ENCODE measurements at regions not wholly inside any gene's neighbourhood (a gene's known extent, or its start where the extent isn't known, plus 50 kb on each side); places are given as distances from the start of the nearest gene placed in this dataset.

GRCh38 chr4:186982160-186982559 is 258.5 kb upstream of the FAT1 start:
- no peak for DNase-seq (ENCODE audit: low read depth, low spot score)
- no peak overlapping the region for H2AFZ ChIP-seq (ENCODE audit: control insufficient read depth, low read length)
- H3K27me3 ChIP-seq (ENCODE audit: control insufficient read depth, extremely low read depth, insufficient read depth, low read length) = no peaks in the 10 kb centered on the region
- H3K27ac ChIP-seq (ENCODE audit: control insufficient read depth, insufficient read depth, low read length) = no peak overlapping the region
- H3K36me3 ChIP-seq (ENCODE audit: control insufficient read depth in 2 of 2, extremely low read depth in 1 of 2, insufficient read depth in 2 of 2, low read length in 2 of 2) = no peaks in the 10 kb centered on the region
- no peaks in the 10 kb centered on the region for H3K9me1 ChIP-seq (ENCODE audit: control insufficient read depth, extremely low read depth, insufficient read depth, low read length)
- no peaks in the 10 kb centered on the region for H4K20me1 ChIP-seq (ENCODE audit: control insufficient read depth, extremely low read depth, insufficient read depth, low read length)
- no peak overlapping the region for H3K4me2 ChIP-seq (ENCODE audit: control insufficient read depth, extremely low read depth, insufficient read depth, low read depth, low read length)
- H3K9ac ChIP-seq (ENCODE audit: control insufficient read depth, extremely low read depth, insufficient read depth, low read length) = no peak overlapping the region
- dilution Hi-C loops (cut with MboI; ENCODE audit: extremely low pct_ligation_motif_present, low sequenced_read_pairs) = no loop called here
- no peaks in the 10 kb centered on the region for H3K9me3 ChIP-seq (ENCODE audit: control insufficient read depth, low read depth, low read length)
- no peak for TF ChIP-seq CTCF (optimal IDR thresholded peaks at IDR 0.05 in 1 of 3, IDR thresholded peaks at IDR 0.05 in 1 of 3, conservative IDR thresholded peaks at IDR 0.05 in 1 of 3; ENCODE audit: extremely low read depth in 1 of 3, insufficient read depth in 2 of 3, low read length in 3 of 3)
- TF ChIP-seq EZH2 (IDR thresholded peaks at IDR 0.05; ENCODE audit: low read length) = no peak
- no peaks in the 10 kb centered on the region for H3K4me1 ChIP-seq (ENCODE audit: control insufficient read depth, extremely low read depth, insufficient read depth, low read length)
- FAIRE-seq = no peak
- no peaks in the 10 kb centered on the region for H3K79me2 ChIP-seq (ENCODE audit: control insufficient read depth, insufficient read depth, low read length)
- no peak overlapping the region for H3K4me3 ChIP-seq (ENCODE audit: control insufficient read depth in 2 of 3, extremely low read depth in 1 of 3, insufficient read depth in 2 of 3, low read depth in 1 of 3, low read length in 3 of 3)

GRCh38 chr4:186984105-186984644 is 260.5 kb upstream of the FAT1 start:
- Histone ChIP-seq H3K9me3 (ENCODE audit: control insufficient read depth, low read depth, low read length) (no peaks in the 10 kb centered on the region), H3K9me1 (ENCODE audit: control insufficient read depth, extremely low read depth, insufficient read depth, low read length) (no peaks in the 10 kb centered on the region), H3K27ac (ENCODE audit: control insufficient read depth, insufficient read depth, low read length) (no peak overlapping the region), H3K9ac (ENCODE audit: control insufficient read depth, extremely low read depth, insufficient read depth, low read length) (no peak overlapping the region), H3K4me2 (ENCODE audit: control insufficient read depth, extremely low read depth, insufficient read depth, low read depth, low read length) (no peak overlapping the region), H3K4me3 (ENCODE audit: control insufficient read depth in 2 of 3, extremely low read depth in 1 of 3, insufficient read depth in 2 of 3, low read depth in 1 of 3, low read length in 3 of 3) (no peak overlapping the region), H3K4me1 (ENCODE audit: control insufficient read depth, extremely low read depth, insufficient read depth, low read length) (no peaks in the 10 kb centered on the region), H4K20me1 (ENCODE audit: control insufficient read depth, extremely low read depth, insufficient read depth, low read length) (no peaks in the 10 kb centered on the region), H3K27me3 (ENCODE audit: control insufficient read depth, extremely low read depth, insufficient read depth, low read length) (no peaks in the 10 kb centered on the region), H3K36me3 (ENCODE audit: control insufficient read depth in 2 of 2, extremely low read depth in 1 of 2, insufficient read depth in 2 of 2, low read length in 2 of 2) (no peaks in the 10 kb centered on the region), H2AFZ (ENCODE audit: control insufficient read depth, low read length) (no peak overlapping the region), H3K79me2 (ENCODE audit: control insufficient read depth, insufficient read depth, low read length) (no peaks in the 10 kb centered on the region)
- FAIRE-seq = no peak
- dilution Hi-C loops (cut with MboI; ENCODE audit: extremely low pct_ligation_motif_present, low sequenced_read_pairs) = no loop called here
- TF ChIP-seq EZH2 (IDR thresholded peaks at IDR 0.05; ENCODE audit: low read length) (no peak), CTCF (optimal IDR thresholded peaks at IDR 0.05 in 1 of 3, IDR thresholded peaks at IDR 0.05 in 1 of 3, conservative IDR thresholded peaks at IDR 0.05 in 1 of 3; ENCODE audit: extremely low read depth in 1 of 3, insufficient read depth in 2 of 3, low read length in 3 of 3) (no peak)
- no peak for DNase-seq (ENCODE audit: low read depth, low spot score)
